ENCODE measurements at regions not wholly inside any gene's neighbourhood (a gene's known extent, or its start where the extent isn't known, plus 50 kb on each side); places are given as distances from the start of the nearest gene placed in this dataset.
"Not testable (repeated sequence)": the region's sequence is repeated elsewhere in the genome, so short reads cannot be mapped to it uniquely, and the experiment has no call there.

DNA sequence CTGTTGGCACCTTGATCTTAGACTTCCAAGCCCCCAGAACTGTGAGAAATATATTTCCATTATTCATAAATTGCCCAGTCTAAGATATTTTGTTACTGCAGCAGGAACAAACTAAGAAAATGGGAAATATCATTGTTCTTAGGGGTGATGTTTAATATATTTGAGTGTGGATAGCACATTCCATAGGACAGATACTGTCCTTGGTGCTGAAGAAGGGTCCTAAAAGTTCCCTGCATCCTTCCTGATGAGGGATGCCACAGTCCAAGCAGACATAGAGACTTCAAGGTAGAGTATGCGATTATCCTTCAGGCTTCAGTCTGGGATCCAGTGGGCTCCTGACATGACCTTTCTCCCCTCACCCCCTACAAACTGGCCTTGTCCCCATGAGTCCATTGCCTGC lies 689.0 kb downstream of the TDRD15 start:
- DNase-seq = no peak

DNA sequence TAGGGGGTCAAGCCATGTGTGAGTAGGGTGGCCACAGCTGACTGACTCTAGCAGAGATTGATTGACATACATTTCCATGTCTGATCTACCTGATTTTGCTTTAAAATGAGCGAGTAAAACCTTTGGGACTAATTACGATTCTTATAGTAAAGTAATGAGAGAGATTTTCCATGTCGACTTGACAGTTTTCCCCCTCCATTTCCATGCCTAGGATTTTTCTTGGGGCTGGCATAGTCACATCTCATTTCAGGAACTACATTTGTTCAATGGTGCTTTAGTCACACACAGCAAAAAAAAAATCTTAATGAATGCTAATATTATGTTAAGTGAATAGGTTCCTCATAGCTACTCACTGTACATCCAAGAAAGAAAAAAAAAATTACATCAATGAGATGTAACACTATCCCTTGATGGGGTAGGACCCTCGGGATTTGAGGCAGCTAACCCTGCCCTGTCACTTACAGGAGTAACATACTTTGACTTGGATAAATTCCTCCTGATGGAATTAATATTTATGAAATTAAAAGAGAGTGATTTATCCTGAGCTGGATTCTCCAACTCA lies 690.9 kb downstream of the TDRD15 start:
- no peak for DNase-seq

- DNase-seq = no peak
Observed at GRCh38 chr2:21818212-21818795, 694.5 kb downstream of the TDRD15 start.

- no peak for DNase-seq
Observed at GRCh38 chr2:21819454-21819853, 695.7 kb downstream of the TDRD15 start.

DNA sequence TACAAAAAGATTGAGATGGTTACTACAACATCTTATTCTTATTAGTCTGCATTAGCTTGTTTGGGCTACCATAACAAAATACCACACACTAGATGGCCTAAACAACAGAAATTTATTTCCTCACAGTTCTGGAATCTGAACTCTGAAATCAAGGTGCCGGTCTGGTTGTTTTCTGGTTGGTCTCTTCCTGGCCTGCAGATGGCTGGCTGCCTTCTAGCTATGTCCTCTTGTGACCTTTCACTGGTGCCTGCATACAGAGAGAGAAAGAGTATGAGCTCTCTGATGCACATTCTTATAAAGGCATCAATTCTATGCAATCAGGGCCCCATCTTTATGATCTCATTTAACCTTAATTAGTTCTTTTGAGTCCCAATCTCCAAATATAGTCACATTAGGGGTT lies 696.5 kb downstream of the TDRD15 start:
- no peak for DNase-seq

DNA sequence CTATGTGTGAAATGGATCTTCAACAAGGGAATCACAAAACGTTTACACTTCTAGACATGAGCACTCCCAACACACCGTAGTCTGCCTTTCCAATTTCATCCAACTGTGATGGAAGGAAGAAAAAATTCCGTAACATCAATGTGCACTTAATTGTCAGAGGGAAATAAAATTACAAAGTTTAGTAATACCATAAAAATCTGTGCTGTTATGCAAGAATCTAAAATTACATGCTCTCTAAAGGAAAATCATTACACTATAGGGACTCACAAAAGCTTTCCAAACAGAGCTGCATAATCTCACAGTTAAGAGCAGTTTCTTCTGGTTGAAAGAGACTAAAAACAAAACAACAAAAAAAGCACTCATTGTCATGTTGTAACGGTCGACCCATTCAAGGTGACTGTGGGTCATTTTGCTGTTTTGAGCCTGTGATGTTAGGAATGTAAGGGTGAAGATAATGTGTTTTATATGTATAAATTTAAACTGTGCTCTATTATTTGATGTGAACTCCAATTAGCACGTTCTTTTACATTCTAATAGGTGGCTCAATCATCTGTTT lies 698.0 kb downstream of the TDRD15 start:
- DNase-seq = no peak

- DNase-seq = peak; percentile 50
Observed at GRCh38 chr2:21822505-21822904, 698.7 kb downstream of the TDRD15 start.

DNA sequence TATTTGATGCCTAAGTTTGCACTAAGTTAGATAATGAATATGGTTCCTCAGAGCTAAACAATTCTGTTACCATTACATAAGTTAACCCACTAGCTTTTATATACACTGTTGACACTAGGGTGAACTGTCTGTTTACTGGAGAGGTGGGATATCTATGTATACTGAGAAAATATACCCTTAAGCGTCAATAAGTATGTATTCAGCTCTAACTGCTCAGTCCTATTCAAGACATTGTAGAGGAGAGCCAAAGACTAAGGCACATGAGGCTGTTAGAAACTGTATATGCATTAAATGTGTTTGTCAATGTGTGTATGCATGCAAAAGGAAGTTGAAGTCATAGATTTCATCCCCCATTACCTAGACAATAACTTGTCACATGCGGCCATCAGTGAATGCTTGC lies 710.0 kb downstream of the TDRD15 start:
- DNase-seq = no peak

DNA sequence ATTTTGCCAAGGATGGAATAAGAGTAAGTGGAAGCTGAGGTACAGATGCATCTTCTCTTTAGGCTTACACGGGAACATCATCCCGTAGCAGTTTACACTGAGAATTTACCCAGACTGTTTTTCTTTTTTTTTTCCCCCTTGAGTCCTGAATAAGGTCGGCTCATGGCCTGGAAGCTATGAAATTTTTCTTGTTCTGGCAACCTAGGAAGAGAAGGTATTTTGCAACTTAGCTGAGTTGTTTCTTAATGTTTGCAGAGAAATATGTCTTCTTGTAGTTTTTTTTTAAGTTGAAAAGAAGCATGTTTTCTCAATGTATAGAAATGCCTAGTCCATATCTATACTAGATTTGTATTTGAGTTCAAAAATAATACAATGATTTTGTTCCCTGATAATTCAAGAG lies 712.5 kb downstream of the TDRD15 start:
- no peak for DNase-seq

- DNase-seq = no peak
Observed at GRCh38 chr2:21836719-21837118, 713.0 kb downstream of the TDRD15 start.

GRCh38 chr2:21837168-21837960 lies 713.6 kb downstream of the TDRD15 start:
- no peak for DNase-seq

GRCh38 chr2:21841341-21841740 lies 717.6 kb downstream of the TDRD15 start:
- no peak for DNase-seq

- DNase-seq = not testable (repeated sequence)
Observed at GRCh38 chr2:21850367-21850766, 726.6 kb downstream of the TDRD15 start.

DNA sequence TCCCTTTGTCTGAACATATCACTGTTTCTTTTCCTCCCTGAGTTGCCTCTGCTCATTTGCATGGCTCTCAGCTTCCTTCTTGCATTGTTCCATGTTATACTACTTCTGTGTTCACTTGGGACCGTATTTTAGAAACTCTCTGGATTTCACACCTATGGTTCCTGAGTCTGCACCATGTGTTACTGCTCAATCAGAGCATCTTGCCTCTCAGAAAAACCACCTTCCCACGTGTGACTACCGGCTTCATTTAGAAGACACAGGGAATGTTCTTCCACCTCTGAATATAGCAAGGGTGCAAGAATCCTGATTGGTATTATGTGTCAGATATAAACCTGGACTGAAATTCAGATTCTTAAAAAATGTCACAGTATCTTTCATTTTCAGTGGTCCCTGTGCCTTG lies 731.2 kb downstream of the TDRD15 start:
- DNase-seq = no peak

GRCh38 chr2:21856708-21857107 lies 732.9 kb downstream of the TDRD15 start:
- no peak for DNase-seq

DNA sequence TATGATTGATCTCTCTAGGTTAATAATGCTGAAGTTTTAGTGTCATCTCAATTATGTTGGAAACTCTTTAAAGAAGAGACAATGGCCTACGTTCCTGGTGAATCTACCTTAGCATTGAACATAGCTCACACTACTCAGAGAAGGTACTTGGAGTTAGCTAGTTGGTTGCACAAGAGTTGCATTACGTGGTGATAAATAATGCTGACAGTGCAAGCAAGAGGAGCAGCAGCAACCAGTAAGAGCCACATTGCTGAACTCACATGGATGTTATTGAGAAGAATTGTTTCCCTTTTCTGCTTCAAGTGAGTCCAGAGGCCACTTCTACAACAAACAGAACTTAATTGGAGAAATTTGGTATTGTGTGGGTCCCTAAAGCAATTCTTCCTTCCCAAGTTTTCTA lies 737.1 kb downstream of the TDRD15 start:
- no peak for DNase-seq

GRCh38 chr2:21866316-21866715 lies 742.5 kb downstream of the TDRD15 start:
- DNase-seq = peak; percentile 53

- DNase-seq = no peak
Observed at GRCh38 chr2:21887881-21888280, 764.1 kb downstream of the TDRD15 start.

- DNase-seq = no peak
Observed at GRCh38 chr2:21890041-21890440, 766.3 kb downstream of the TDRD15 start.

DNA sequence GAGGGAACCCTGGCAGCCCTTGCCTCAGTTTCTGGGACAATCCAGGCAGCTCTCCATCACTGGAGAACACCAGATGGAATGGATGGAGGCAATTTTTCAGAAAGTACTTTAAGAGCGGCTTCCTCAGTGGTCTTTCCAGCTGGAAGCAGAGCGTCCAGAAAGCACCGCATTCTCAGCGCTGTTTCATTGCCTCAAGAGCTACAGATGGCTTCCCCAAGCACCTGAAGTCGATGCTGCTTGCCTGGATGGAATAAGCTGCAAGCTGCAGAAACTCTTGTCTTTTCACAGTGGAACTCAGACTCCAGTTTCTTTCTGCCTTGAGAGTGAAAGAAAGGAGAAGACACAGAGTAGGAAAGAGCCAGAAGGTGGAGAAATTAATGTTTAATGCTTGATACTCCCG lies 766.9 kb downstream of the TDRD15 start:
- no peak for DNase-seq

DNA sequence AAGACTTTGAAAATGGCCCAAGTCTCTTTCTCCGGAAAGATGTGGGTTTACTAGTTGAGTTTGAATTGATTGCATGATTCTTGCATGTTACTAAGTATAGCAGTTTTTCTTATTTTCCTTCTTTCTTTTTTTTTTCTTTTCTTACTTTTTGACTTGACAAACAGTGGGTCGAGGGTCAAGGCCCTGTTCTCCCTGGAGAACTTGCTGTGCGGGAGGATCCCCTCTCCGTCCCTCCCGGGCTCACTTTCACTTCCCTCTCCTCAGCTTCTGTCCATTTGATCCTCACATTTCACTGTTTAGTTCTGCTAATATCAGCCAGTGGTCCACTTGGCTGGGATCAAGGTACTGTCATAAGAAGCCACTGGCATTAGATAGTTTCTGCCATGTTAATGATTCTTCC lies 767.4 kb downstream of the TDRD15 start:
- no peak for DNase-seq

- no peak for DNase-seq
Observed at GRCh38 chr2:21892140-21892539, 768.4 kb downstream of the TDRD15 start.

GRCh38 chr2:21895200-21895599 lies 771.4 kb downstream of the TDRD15 start:
- no peak for DNase-seq

GRCh38 chr2:21908712-21909380 lies 785.1 kb downstream of the TDRD15 start:
- not testable (repeated sequence) for DNase-seq
